ENCODE measurements at regions not wholly inside any gene's neighbourhood (a gene's known extent, or its start where the extent isn't known, plus 50 kb on each side); places are given as distances from the start of the nearest gene placed in this dataset.

GRCh38 chr4:55729351-55730279, 90.0 kb upstream of the EXOC1L start:
- Histone ChIP-seq H3K9ac (ENCODE audit: low read length) (no peak overlapping the region), H4K8ac (ENCODE audit: low read depth, low read length) (no peak overlapping the region)
- WGBS (ENCODE audit: extremely low coverage, insufficient coverage, insufficient read length), result no CpG with 5 or more reads among the region's 5 CpGs

GRCh38 chr4:55730280-55730931, 89.2 kb upstream of the EXOC1L start:
- Histone ChIP-seq H3K4me2 (ENCODE audit: low read length) (no peak overlapping the region), H3K27ac (ENCODE audit: low read depth, low read length) (no peak overlapping the region), H3K23ac (ENCODE audit: low read length) (no peak overlapping the region), H4K12ac (ENCODE audit: low read depth, low read length) (no peak overlapping the region), H3K4ac (ENCODE audit: low read depth, low read length) (no peak overlapping the region), H2AK5ac (ENCODE audit: low read length) (no peak overlapping the region), H2BK12ac (ENCODE audit: low read length) (no peak overlapping the region), H2BK120ac (ENCODE audit: insufficient read depth, low read length, poor library complexity) (no peak overlapping the region), H3K79me1 (ENCODE audit: low read length) (no peaks in the 10 kb centered on the region), H4K91ac (ENCODE audit: low read depth, low read length) (no peak overlapping the region), H3K79me2 (ENCODE audit: control insufficient read depth, insufficient read depth, low read length, poor library complexity) (no peaks in the 10 kb centered on the region), H2BK5ac (ENCODE audit: low read depth, low read length, poor library complexity) (no peak overlapping the region), H3K4me3 (ENCODE audit: low read depth, low read length) (no peak overlapping the region), H3K9ac (ENCODE audit: low read length) (no peak overlapping the region), H4K8ac (ENCODE audit: low read depth, low read length) (no peak overlapping the region), H2AFZ (ENCODE audit: insufficient read depth, low read length, poor library complexity) (no peak overlapping the region), H3K27me3 (ENCODE audit: insufficient read depth, low read length) (no peaks in the 10 kb centered on the region), H3K14ac (ENCODE audit: low read length) (no peak overlapping the region), H3K9me3 (ENCODE audit: insufficient read depth, low read depth, low read length) (no peaks in the 10 kb centered on the region), H3K18ac (ENCODE audit: low read length) (no peak overlapping the region), H3K36me3 (ENCODE audit: control insufficient read depth in 1 of 2, insufficient read depth in 2 of 2, low read length in 2 of 2) (no peaks in the 10 kb centered on the region), H3K4me1 (ENCODE audit: control insufficient read depth in 1 of 2, insufficient read depth in 2 of 2, low read length in 2 of 2) (no peaks in the 10 kb centered on the region)
- no CpG with 5 or more reads among the region's 2 CpGs for WGBS (ENCODE audit: extremely low coverage, insufficient coverage, insufficient read length)
- no peak for DNase-seq

More at GRCh38 chr4:55729351-55730279, 90.0 kb upstream of the EXOC1L start:
- DNase-seq, result no peak
- Histone ChIP-seq H3K18ac (ENCODE audit: low read length) (no peak overlapping the region), H2AFZ (ENCODE audit: insufficient read depth, low read length, poor library complexity) (no peak overlapping the region), H3K79me1 (ENCODE audit: low read length) (no peaks in the 10 kb centered on the region), H3K14ac (ENCODE audit: low read length) (no peak overlapping the region), H4K91ac (ENCODE audit: low read depth, low read length) (no peak overlapping the region), H3K79me2 (ENCODE audit: control insufficient read depth, insufficient read depth, low read length, poor library complexity) (no peaks in the 10 kb centered on the region), H4K12ac (ENCODE audit: low read depth, low read length) (no peak overlapping the region), H3K4me1 (ENCODE audit: control insufficient read depth in 1 of 2, insufficient read depth in 2 of 2, low read length in 2 of 2) (no peaks in the 10 kb centered on the region), H3K27me3 (ENCODE audit: insufficient read depth, low read length) (no peaks in the 10 kb centered on the region), H3K4me2 (ENCODE audit: low read length) (no peak overlapping the region), H2BK120ac (ENCODE audit: insufficient read depth, low read length, poor library complexity) (no peak overlapping the region), H3K4me3 (ENCODE audit: low read depth, low read length) (no peak overlapping the region), H3K36me3 (ENCODE audit: control insufficient read depth in 1 of 2, insufficient read depth in 2 of 2, low read length in 2 of 2) (no peaks in the 10 kb centered on the region), H3K9me3 (ENCODE audit: insufficient read depth, low read depth, low read length) (no peaks in the 10 kb centered on the region), H3K4ac (ENCODE audit: low read depth, low read length) (no peak overlapping the region), H2BK5ac (ENCODE audit: low read depth, low read length, poor library complexity) (no peak overlapping the region), H2BK12ac (ENCODE audit: low read length) (no peak overlapping the region), H3K23ac (ENCODE audit: low read length) (no peak overlapping the region), H3K27ac (ENCODE audit: low read depth, low read length) (no peak overlapping the region), H2AK5ac (ENCODE audit: low read length) (no peak overlapping the region)

GRCh38 chr4:55731959-55732358, 87.6 kb upstream of the EXOC1L start:
- H2BK120ac ChIP-seq (ENCODE audit: insufficient read depth, low read length, poor library complexity), result no peak overlapping the region
- no peaks in the 10 kb centered on the region for H3K36me3 ChIP-seq (ENCODE audit: control insufficient read depth in 1 of 2, insufficient read depth in 2 of 2, low read length in 2 of 2)
- H3K79me2 ChIP-seq (ENCODE audit: control insufficient read depth, insufficient read depth, low read length, poor library complexity), result no peaks in the 10 kb centered on the region
- no peaks in the 10 kb centered on the region for H3K4me1 ChIP-seq (ENCODE audit: control insufficient read depth in 1 of 2, insufficient read depth in 2 of 2, low read length in 2 of 2)
- H3K18ac ChIP-seq (ENCODE audit: low read length), result no peak overlapping the region
- no peaks in the 10 kb centered on the region for H3K79me1 ChIP-seq (ENCODE audit: low read length)
- no peak overlapping the region for H4K91ac ChIP-seq (ENCODE audit: low read depth, low read length)
- H3K4me3 ChIP-seq (ENCODE audit: low read depth, low read length), result no peak overlapping the region
- no peak overlapping the region for H3K27ac ChIP-seq (ENCODE audit: low read depth, low read length)
- no peak overlapping the region for H3K9ac ChIP-seq (ENCODE audit: low read length)
- H3K4me2 ChIP-seq (ENCODE audit: low read length), result no peak overlapping the region
- H3K9me3 ChIP-seq (ENCODE audit: insufficient read depth, low read depth, low read length), result no peaks in the 10 kb centered on the region
- H3K27me3 ChIP-seq (ENCODE audit: insufficient read depth, low read length), result no peaks in the 10 kb centered on the region
- no peak overlapping the region for H2BK5ac ChIP-seq (ENCODE audit: low read depth, low read length, poor library complexity)
- H3K4ac ChIP-seq (ENCODE audit: low read depth, low read length), result no peak overlapping the region
- H2AFZ ChIP-seq (ENCODE audit: insufficient read depth, low read length, poor library complexity), result no peak overlapping the region
- H4K12ac ChIP-seq (ENCODE audit: low read depth, low read length), result no peak overlapping the region
- no peak overlapping the region for H2AK5ac ChIP-seq (ENCODE audit: low read length)
- no peak overlapping the region for H2BK12ac ChIP-seq (ENCODE audit: low read length)
- WGBS (ENCODE audit: extremely low coverage, insufficient coverage, insufficient read length), result no CpG with 5 or more reads among the region's 2 CpGs
- H4K8ac ChIP-seq (ENCODE audit: low read depth, low read length), result no peak overlapping the region
- no peak for DNase-seq
- no peak overlapping the region for H3K14ac ChIP-seq (ENCODE audit: low read length)
- H3K23ac ChIP-seq (ENCODE audit: low read length), result no peak overlapping the region

- no peak overlapping the region for H3K4me3 ChIP-seq (ENCODE audit: low read depth, low read length)
- H3K79me1 ChIP-seq (ENCODE audit: low read length), result no peaks in the 10 kb centered on the region
- no peak overlapping the region for H3K4ac ChIP-seq (ENCODE audit: low read depth, low read length)
- no peaks in the 10 kb centered on the region for H3K27me3 ChIP-seq (ENCODE audit: insufficient read depth, low read length)
- no peak overlapping the region for H3K27ac ChIP-seq (ENCODE audit: low read depth, low read length)
- no peak overlapping the region for H3K14ac ChIP-seq (ENCODE audit: low read length)
- no peak overlapping the region for H3K18ac ChIP-seq (ENCODE audit: low read length)
- H2BK5ac ChIP-seq (ENCODE audit: low read depth, low read length, poor library complexity), result no peak overlapping the region
- H2BK12ac ChIP-seq (ENCODE audit: low read length), result no peak overlapping the region
- no peaks in the 10 kb centered on the region for H3K36me3 ChIP-seq (ENCODE audit: control insufficient read depth in 1 of 2, insufficient read depth in 2 of 2, low read length in 2 of 2)
- no peak overlapping the region for H3K9ac ChIP-seq (ENCODE audit: low read length)
- H3K4me1 ChIP-seq (ENCODE audit: control insufficient read depth in 1 of 2, insufficient read depth in 2 of 2, low read length in 2 of 2), result no peaks in the 10 kb centered on the region
- no peak overlapping the region for H2AK5ac ChIP-seq (ENCODE audit: low read length)
- no peaks in the 10 kb centered on the region for H3K79me2 ChIP-seq (ENCODE audit: control insufficient read depth, insufficient read depth, low read length, poor library complexity)
- H3K23ac ChIP-seq (ENCODE audit: low read length), result no peak overlapping the region
- no peak overlapping the region for H3K4me2 ChIP-seq (ENCODE audit: low read length)
- no peak for DNase-seq
- no peak overlapping the region for H4K91ac ChIP-seq (ENCODE audit: low read depth, low read length)
- no peak overlapping the region for H2BK120ac ChIP-seq (ENCODE audit: insufficient read depth, low read length, poor library complexity)
- no peak overlapping the region for H4K8ac ChIP-seq (ENCODE audit: low read depth, low read length)
- H4K12ac ChIP-seq (ENCODE audit: low read depth, low read length), result no peak overlapping the region
- no peak overlapping the region for H2AFZ ChIP-seq (ENCODE audit: insufficient read depth, low read length, poor library complexity)
- no CpG with 5 or more reads among the region's 3 CpGs for WGBS (ENCODE audit: extremely low coverage, insufficient coverage, insufficient read length)
- H3K9me3 ChIP-seq (ENCODE audit: insufficient read depth, low read depth, low read length), result no peaks in the 10 kb centered on the region
Measured at GRCh38 chr4:55732864-55733263, 86.7 kb upstream of the EXOC1L start.

All from trophoblast cell (in vitro differentiated cells and primary cell).